K562 (cell line): ENCODE measurements at regions not wholly inside any gene's neighbourhood (a gene's known extent, or its start where the extent isn't known, plus 50 kb on each side); places are given as distances from the start of the nearest gene placed in this dataset.

ENCODE experiments used
- ATAC-seq: fragments of 200-7000 bp; cut with Tn5 transposase; 3 replicates; pipeline ENCODE4 v1.9.1; 2020; ENCODE audit warnings: moderate library complexity
- BruUV-seq: library from RNA; stranded (reverse); fragments of 400-500 nt; replicated peaks from 2 replicates; lab custom pipeline; 2021; lab: Mats Ljungman, UMichigan
- CTCF ChIA-PET: fragments of 300-600 bp; formaldehyde crosslinking; extraction: SDS; loops from one replicate; lab custom pipeline; 2021; ENCODE audit warnings: low intra/inter-chr PET ratio; lab: Yijun Ruan, JAX
- POLR2A ChIA-PET: fragments of 300-600, 350-650 bp; sonication (Branson Sonifier 250); formaldehyde crosslinking; extraction: SDS; loops from one replicate; lab custom pipeline; 2021; ENCODE audit warnings: antibody characterized with exemption, inconsistent platforms; lab: Yijun Ruan, JAX
- DNase-seq, 4 experiments: peaks; one replicate each; pipeline versions ENCODE4 v3.0.0 to v3.0.0-alpha.2; 2011 to 2018; ENCODE audit warnings: low spot score in 3 of 4, mixed read lengths in 3 of 4; ENCODE audit errors: extremely low read depth in 1 of 4
- FAIRE-seq: peaks from 2 replicates; lab custom pipeline; 2011; peaks lifted over from hg19 to GRCh38; lab: Jason Lieb, UNC
- H2AFZ ChIP-seq: 2 replicates; pipeline ENCODE4 v1.6.0; 2011; ENCODE audit warnings: low read depth, low read length, control low read depth, inconsistent platforms
- H3K27ac ChIP-seq: fragments of 200-600 bp; 3 replicates; pipeline ENCODE4 v1.8.0; 2011; ENCODE audit warnings: low read depth, mild to moderate bottlenecking, control low read depth, inconsistent platforms, low read length, moderate library complexity, mixed read lengths; ENCODE audit errors: extremely low read depth
- H3K27me3 ChIP-seq, 2 experiments: fragments of 300-600 bp in 1 of 2; 2 replicates in 1 of 2; 3 replicates in 1 of 2; pipeline versions ENCODE4 v1.6.0 to v1.8.0; 2011; ENCODE audit warnings: inconsistent platforms in 2 of 2, low read length in 2 of 2, mild to moderate bottlenecking in 1 of 2, mixed read lengths in 1 of 2, moderate library complexity in 1 of 2; ENCODE audit not compliant: control insufficient read depth in 2 of 2, insufficient read depth in 2 of 2
- H3K36me3 ChIP-seq: fragments of 300-600 bp; 3 replicates; pipeline ENCODE4 v1.8.0; 2011; ENCODE audit warnings: mild to moderate bottlenecking, low read length, inconsistent platforms; ENCODE audit not compliant: control insufficient read depth, insufficient read depth
- H3K4me1 ChIP-seq, 2 experiments: fragments of 200-600 bp in 1 of 2; replicated peaks in 1 of 2; 2 replicates in 1 of 2; 3 replicates in 1 of 2; pipeline versions ENCODE4 v1.5.1 to v1.8.0; 2011; ENCODE audit warnings: inconsistent platforms in 2 of 2, low read length in 2 of 2, mild to moderate bottlenecking in 1 of 2, mixed read lengths in 1 of 2, moderate library complexity in 1 of 2; ENCODE audit not compliant: control insufficient read depth in 2 of 2, insufficient read depth in 2 of 2
- H3K4me2 ChIP-seq: 2 replicates; pipeline ENCODE4 v1.6.1; 2011; ENCODE audit warnings: low read length, control low read depth, inconsistent platforms, mixed read lengths; ENCODE audit not compliant: insufficient read depth
- H3K4me3 ChIP-seq: fragments of 200-600 bp; sonication (generic), shearing (Covaris generic); 2 replicates; pipeline ENCODE4 v1.5.1; 2016; ENCODE audit warnings: control low read depth, inconsistent platforms
- H3K79me2 ChIP-seq: fragments of 200-600 bp; 3 replicates; pipeline ENCODE4 v1.8.0; 2011; ENCODE audit warnings: low read length, inconsistent platforms; ENCODE audit not compliant: control insufficient read depth, insufficient read depth
- H3K9ac ChIP-seq, 2 experiments: 2 replicates each; pipeline versions ENCODE4 v1.6.0 to v1.6.1; 2011; ENCODE audit warnings: low read depth in 2 of 2, low read length in 2 of 2, control low read depth in 1 of 2, inconsistent platforms in 1 of 2, mild to moderate bottlenecking in 1 of 2, mixed read lengths in 1 of 2; ENCODE audit not compliant: insufficient read depth in 1 of 2
- H3K9me1 ChIP-seq: one replicate; pipeline ENCODE4 v1.6.0; 2011; ENCODE audit warnings: inconsistent platforms, mild to moderate bottlenecking, low read length, moderate library complexity; ENCODE audit not compliant: control insufficient read depth, insufficient read depth
- H3K9me3 ChIP-seq: replicated peaks from 2 replicates; pipeline ENCODE4 v1.5.1; 2011; ENCODE audit warnings: low read depth, low read length, inconsistent platforms; ENCODE audit not compliant: control insufficient read depth, insufficient read depth
- H4K20me1 ChIP-seq: replicated peaks from 2 replicates; pipeline ENCODE4 v1.6.1; 2011; ENCODE audit warnings: low read length, inconsistent platforms, mixed read lengths; ENCODE audit not compliant: control insufficient read depth, insufficient read depth
- CBFA2T2 ChIP-seq: fragments of 450-650 bp; conservative IDR thresholded peaks from 2 replicates; pipeline ENCODE4 v1.6.1; 2017; ENCODE audit warnings: mild to moderate bottlenecking
- CBFA2T3 ChIP-seq: fragments of 450-650 bp; IDR thresholded peaks from 2 replicates; pipeline ENCODE4 v1.6.1; 2017
- DPF2 ChIP-seq: fragments of 450-650 bp; IDR thresholded peaks from 2 replicates; pipeline ENCODE4 v1.6.1; 2016
- GATA2 ChIP-seq: sonication (generic); formaldehyde crosslinking; IDR thresholded peaks from 2 replicates; pipeline ENCODE4 v1.4.0; 2020; ENCODE audit warnings: mild to moderate bottlenecking, missing genetic modification reagents
- MEIS2 ChIP-seq: fragments of 450-650 bp; IDR thresholded peaks from 2 replicates; pipeline ENCODE4 v1.6.1; 2014; ENCODE audit warnings: mild to moderate bottlenecking; ENCODE audit not compliant: partially characterized antibody
- PTTG1 ChIP-seq: fragments of 450-650 bp; IDR thresholded peaks from 2 replicates; pipeline ENCODE4 v1.6.1; 2016; ENCODE audit warnings: low read depth, mild to moderate bottlenecking, missing genetic modification characterization, missing compliant biosample characterization
- RBM25 ChIP-seq: fragments of 200-400 bp; formaldehyde crosslinking; IDR thresholded peaks from 2 replicates; pipeline ENCODE4 v1.6.1; 2018; ENCODE audit warnings: low read length, low read depth, moderate library complexity; ENCODE audit not compliant: severe bottlenecking
- ZBED1 ChIP-seq: IDR thresholded peaks from 2 replicates; pipeline ENCODE4 v1.6.1; 2014
- ZNF134 ChIP-seq: fragments of 250-450 bp; sonication (Bioruptor Pico); conservative IDR thresholded peaks from 2 replicates; pipeline ENCODE4 v1.4.0; 2020
- ZZZ3 ChIP-seq: fragments of 450-650 bp; IDR thresholded peaks from 2 replicates; pipeline ENCODE4 v1.6.1; 2016; ENCODE audit warnings: antibody characterized with exemption, mild to moderate bottlenecking, moderate library complexity
- WGBS: fragments of 100-300 bp; shearing (Covaris generic); methylation state at CpG from one replicate; pipeline ENCODE4 v1.1.6; 2016; ENCODE audit warnings: low coverage, mixed read lengths; ENCODE audit not compliant: insufficient coverage; ENCODE audit errors: missing lambda C conversion rate; 5-methylcytosine and 5-hydroxymethylcytosine counted together
- in situ Hi-C: fragments of 300-500 bp; cut with MboI; formaldehyde crosslinking; loops from 4 replicates; pipeline ENCODE4 v1.15.0; 2018; ENCODE audit warnings: inconsistent platforms, mixed read lengths
- intact Hi-C: fragments of 100-400 bp; cut with micrococcal nuclease; formaldehyde crosslinking; loops from 2 replicates; pipeline ENCODE4 v1.14.2; 2022
- TF ChIP-seq, protein P1 (sequence below): fragments of 450-650 bp; formaldehyde crosslinking; IDR thresholded peaks from 2 replicates; pipeline ENCODE4 v1.4.0; 2022; ENCODE audit warnings: mild to moderate bottlenecking, moderate library complexity
- TF ChIP-seq, protein P2 (sequence below): fragments of 250-450 bp; sonication (Bioruptor Pico); IDR thresholded peaks from 2 replicates; pipeline ENCODE4 v1.4.0; 2020; ENCODE audit warnings: mild to moderate bottlenecking, moderate library complexity

DNA sequence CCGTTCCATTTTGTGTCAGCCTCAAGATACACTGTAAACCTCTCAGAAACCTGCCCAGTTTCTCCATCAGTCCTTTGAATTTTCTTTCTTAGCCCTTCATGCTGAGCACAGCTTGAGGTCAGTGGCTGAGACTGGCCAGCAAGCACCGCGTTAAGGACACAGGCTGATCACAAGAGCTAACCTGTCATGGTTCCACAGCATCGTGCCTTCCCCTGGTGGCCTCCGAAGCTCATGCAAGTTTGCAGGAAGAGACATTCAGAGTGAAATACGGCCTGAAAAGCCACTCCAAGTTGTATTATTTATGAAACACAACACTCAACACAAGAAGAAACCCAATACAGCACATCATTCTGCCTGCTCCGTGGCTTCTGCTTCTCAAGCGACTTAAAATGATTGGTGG is 57.0 kb upstream of the PFKP start (continued):
- TF ChIP-seq, protein P1, sequence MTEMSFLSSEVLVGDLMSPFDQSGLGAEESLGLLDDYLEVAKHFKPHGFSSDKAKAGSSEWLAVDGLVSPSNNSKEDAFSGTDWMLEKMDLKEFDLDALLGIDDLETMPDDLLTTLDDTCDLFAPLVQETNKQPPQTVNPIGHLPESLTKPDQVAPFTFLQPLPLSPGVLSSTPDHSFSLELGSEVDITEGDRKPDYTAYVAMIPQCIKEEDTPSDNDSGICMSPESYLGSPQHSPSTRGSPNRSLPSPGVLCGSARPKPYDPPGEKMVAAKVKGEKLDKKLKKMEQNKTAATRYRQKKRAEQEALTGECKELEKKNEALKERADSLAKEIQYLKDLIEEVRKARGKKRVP (CRISPR knock-in tag), result no peak
- TF ChIP-seq, protein P2, sequence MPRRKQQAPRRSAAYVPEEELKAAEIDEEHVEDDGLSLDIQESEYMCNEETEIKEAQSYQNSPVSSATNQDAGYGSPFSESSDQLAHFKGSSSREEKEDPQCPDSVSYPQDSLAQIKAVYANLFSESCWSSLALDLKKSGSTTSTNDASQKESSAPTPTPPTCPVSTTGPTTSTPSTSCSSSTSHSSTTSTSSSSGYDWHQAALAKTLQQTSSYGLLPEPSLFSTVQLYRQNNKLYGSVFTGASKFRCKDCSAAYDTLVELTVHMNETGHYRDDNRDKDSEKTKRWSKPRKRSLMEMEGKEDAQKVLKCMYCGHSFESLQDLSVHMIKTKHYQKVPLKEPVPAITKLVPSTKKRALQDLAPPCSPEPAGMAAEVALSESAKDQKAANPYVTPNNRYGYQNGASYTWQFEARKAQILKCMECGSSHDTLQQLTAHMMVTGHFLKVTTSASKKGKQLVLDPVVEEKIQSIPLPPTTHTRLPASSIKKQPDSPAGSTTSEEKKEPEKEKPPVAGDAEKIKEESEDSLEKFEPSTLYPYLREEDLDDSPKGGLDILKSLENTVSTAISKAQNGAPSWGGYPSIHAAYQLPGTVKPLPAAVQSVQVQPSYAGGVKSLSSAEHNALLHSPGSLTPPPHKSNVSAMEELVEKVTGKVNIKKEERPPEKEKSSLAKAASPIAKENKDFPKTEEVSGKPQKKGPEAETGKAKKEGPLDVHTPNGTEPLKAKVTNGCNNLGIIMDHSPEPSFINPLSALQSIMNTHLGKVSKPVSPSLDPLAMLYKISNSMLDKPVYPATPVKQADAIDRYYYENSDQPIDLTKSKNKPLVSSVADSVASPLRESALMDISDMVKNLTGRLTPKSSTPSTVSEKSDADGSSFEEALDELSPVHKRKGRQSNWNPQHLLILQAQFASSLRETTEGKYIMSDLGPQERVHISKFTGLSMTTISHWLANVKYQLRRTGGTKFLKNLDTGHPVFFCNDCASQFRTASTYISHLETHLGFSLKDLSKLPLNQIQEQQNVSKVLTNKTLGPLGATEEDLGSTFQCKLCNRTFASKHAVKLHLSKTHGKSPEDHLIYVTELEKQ, result no peak
- TF ChIP-seq PTTG1 (tag), result no peak
- TF ChIP-seq ZBED1, result no peak
- TF ChIP-seq DPF2, result no peak
- TF ChIP-seq GATA2, result no peak
- TF ChIP-seq RBM25, result no peak

DNA sequence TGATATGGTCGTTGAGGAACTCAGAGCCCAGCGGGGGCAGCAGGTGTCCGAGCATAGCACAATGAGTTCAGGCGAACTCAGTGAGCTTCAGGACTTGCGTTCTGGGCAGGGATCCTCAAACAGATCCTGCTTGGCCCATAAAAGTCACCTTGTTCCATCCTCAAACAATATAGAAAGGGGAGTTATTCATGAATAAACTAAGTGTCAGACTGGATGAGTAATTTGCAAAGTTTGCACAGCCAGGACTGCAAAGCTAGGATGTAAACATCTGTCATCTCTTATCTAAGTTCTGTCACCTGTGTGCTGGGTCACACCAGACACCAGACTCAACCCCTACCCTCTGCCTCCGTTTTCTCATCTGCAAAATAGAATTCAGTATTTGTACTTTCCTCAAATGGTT is 58.0 kb upstream of the PFKP start:
- Histone ChIP-seq H3K4me1 (no peaks in the 10 kb centered on the region), H3K27me3 (peaks cover 36 to 42% of the 10 kb centered on the region in 2 experiments; a peak in 4 of 5 replicates), H2AFZ (no peak overlapping the region), H3K9me3 (no peaks in the 10 kb centered on the region), H3K27ac (no peak overlapping the region), H3K4me2 (no peak overlapping the region; the same call in 1 of the 2 replicates), H3K36me3 (no peaks in the 10 kb centered on the region), H3K4me3 (no peak overlapping the region), H3K9me1 (no peaks in the 10 kb centered on the region), H4K20me1 (no peaks in the 10 kb centered on the region; the same call in 1 of the 2 replicates), H3K9ac (no peak overlapping the region), H3K79me2 (no peaks in the 10 kb centered on the region)
- no peak for ATAC-seq
- POLR2A ChIA-PET, result interaction anchor here (1.0 kb wide), 1 partner anchor 84 kb away, joined by 3 read pairs; no protein-coding TSS in a partner anchor
- DNase-seq, result no peak
- in situ Hi-C loops (no loop called here), intact Hi-C loops (no loop called here)
- TF ChIP-seq CBFA2T2 (0 out of 2 replicates have a peak, but pooled peaks have one; percentile 6), ZNF134 (CRISPR knock-in tag) (no peak), CBFA2T3 (peak; percentile 13; the same call in 1 of the 2 replicates), MEIS2 (peak; percentile 46), ZZZ3 (no peak)
- BruUV-seq, result no TSS peak
- CTCF ChIA-PET, result no interaction called here
- 3% methylated on average over 6 of the region's 6 CpGs for WGBS
- FAIRE-seq, result no peak
